ENCODE measurements at regions not wholly inside any gene's neighbourhood (a gene's known extent, or its start where the extent isn't known, plus 50 kb on each side); places are given as distances from the start of the nearest gene placed in this dataset.

DNA sequence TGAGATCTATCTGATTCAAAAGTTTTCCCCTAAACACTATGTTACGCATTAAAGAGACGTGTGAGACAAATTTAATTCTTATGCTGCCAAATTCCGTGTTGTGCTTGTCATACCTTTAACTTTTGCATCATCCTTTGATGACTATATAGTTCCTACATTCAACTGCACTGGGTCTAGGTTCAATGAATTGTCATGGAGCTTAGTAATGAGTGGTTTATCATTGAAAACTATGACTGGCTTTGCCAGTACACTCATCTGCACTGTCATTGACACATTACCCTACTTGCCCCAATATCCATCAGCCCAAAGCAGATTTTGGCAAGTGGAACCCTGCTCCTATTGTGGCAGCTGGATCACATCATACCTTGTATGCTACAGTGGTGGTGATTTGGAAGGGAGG, 882.9 kb upstream of the SLIT2 start:
- DNase-seq (ENCODE audit: low read depth) = no peak

DNA sequence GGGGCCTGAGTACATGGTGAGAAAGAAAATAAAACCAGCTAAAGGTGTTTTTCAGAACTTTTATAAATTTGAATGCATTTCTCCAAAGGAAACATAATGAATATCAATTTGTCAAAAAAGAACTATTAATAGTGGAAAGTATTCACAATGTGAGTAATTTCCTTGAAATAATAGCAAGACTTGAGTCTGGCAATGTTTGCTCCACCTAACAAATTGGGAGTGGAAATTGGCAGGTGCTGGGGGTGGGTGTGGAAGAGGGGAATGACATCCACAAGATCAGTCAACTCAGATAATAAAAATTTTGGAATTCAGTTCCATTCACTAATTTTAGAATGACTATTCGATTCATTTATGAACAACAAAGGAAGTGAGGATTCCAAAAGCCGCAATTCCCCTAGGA, 884.8 kb upstream of the SLIT2 start:
- DNase-seq (ENCODE audit: low read depth) = no peak

DNA sequence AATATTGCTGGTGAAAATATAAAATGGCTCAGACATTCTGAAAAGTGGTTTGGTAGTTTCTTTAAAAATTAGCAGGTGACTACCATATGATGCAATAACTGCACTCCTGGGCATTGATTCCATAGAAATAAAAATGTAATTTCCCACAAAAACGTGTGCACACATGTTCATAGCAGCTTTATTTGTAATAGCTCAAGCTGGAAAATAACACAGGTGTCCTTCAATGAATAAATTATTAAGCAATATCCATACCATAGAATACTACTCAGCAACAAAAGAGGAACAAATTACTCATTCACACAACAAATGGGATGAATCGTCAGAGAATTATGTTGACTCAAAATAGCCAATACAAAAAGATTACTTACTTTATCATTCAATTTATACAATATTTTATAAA, 893.7 kb upstream of the SLIT2 start:
- DNase-seq (ENCODE audit: low read depth) = no peak

- no peak for DNase-seq (ENCODE audit: low read depth)
These were observed 902.3 kb upstream of the SLIT2 start for GRCh38 chr4:19349416-19349815.

- no peak for DNase-seq (ENCODE audit: low read depth)
These were observed 903.0 kb upstream of the SLIT2 start for GRCh38 chr4:19348746-19349145.

DNA sequence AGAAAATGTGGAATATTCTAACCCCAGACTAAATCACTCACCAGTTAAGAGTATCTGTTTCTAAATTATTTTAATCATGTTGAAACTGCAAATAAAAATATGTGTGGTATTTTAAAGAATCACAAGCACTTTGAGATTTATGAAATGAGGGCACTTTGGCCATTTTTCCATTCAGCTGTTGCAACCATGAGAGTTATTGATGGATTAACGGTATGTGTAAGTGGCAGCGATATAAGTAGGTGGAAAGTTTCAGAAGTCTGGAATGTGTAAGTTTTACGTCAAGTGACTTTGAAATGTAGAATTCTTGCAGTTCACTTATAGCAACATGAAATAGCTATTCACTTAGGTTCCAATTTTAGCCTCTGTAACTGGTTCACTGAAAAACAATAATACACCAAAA, 905.1 kb upstream of the SLIT2 start:
- no peak for DNase-seq (ENCODE audit: low read depth)

DNA sequence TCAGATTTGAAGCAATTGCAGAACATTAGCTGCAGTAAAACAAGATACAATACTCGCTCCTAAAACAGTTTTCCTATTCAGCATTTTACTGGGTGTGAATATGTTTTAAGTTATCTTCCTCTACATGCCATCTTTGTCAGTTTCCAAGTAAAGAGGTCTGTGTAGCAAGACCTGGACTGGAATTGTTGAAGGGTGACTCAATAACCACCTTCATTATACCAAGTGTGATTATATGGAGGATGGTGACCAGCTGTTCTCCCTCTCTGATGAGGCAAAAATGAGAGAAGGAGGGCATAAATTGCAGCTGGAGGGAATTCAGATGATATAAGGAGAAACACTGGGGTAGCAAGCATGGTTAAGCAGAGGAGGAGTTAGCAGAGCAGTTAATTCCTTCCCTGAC, 922.1 kb upstream of the SLIT2 start:
- DNase-seq (ENCODE audit: low read depth) = no peak

- DNase-seq (ENCODE audit: low read depth) = no peak
These were observed 922.6 kb upstream of the SLIT2 start for GRCh38 chr4:19329077-19329476.

- no peak for DNase-seq (ENCODE audit: low read depth)
These were observed 924.3 kb upstream of the SLIT2 start for GRCh38 chr4:19327364-19327763.

DNA sequence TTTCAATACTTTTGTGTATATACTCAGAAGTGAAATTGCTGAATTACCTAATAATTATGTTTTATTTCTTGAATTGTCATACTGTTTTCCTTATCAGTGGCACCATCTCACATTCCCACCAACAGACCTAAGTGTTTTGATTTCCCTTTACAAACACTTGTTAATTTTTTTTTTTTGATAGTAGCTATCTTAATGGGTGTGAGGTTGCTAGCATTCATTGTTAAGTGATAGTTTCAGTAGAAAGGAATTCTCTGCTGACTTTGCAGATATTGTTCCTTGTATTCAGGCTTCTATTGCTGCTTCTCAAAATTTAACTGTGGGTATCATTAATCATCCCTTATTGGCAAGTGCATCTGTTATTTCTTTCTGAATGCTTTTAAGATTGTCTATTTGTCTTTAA, 927.5 kb upstream of the SLIT2 start:
- DNase-seq (ENCODE audit: low read depth) = no peak

DNA sequence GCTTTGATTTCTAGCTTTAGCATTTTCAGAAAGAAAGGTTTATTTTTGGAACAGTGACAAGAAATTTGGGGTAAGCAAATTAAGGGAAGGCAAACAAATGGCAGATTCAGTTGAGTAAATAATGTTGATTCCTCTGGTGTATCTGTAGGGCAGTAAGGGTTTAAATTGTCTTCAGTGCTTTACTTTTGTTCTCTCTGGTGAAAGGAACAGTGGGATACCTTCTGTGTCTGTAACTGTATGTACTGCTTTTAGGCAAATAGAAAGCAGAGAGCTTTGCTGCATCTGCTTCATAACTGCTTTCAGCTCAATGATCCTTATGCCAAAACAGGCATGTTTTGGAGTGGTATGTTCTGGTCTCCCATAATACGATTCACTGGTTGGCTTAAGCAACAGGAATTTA, 932.1 kb upstream of the SLIT2 start:
- no peak for DNase-seq (ENCODE audit: low read depth)

DNA sequence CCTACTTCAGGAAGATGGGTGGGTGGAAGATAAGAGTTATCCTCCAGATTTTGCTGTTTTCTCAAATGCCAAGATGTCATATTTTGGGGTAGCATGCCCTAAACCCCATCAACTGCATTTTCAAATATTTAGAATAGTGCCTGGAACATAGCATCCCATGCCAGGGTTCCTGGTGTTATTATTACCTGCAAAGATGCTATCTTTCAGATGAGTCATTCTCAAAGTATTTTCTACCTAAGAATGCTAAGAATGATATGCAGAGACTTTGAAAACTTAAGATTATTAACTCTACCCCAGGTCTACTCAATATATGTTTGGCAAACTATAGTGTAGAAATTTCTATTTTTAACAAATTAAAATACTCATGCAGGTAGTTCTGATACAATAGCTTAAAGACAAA, 934.3 kb upstream of the SLIT2 start:
- no peak for DNase-seq (ENCODE audit: low read depth)

DNA sequence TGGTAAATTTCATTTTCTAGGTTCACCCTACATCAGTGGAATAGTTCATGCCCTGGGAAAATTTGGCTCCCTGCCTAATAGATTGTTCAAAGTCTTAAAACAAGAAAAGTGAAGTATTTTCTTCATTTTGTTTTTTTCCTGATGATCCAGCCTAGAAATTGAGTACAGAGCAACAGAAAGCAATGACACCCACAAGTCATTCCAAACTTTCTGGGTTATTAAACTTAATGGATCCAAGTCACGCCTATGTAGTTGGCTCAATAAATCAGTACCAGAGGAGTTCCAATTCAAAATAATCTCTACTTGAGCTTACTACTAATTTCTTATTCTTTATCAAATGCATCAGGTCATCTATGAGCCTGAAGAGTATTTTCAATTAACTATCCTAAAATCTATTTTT, 937.6 kb upstream of the SLIT2 start:
- DNase-seq (ENCODE audit: low read depth) = no peak

- DNase-seq (ENCODE audit: low read depth) = no peak
These were observed 942.3 kb upstream of the SLIT2 start for GRCh38 chr4:19309378-19309777.

DNA sequence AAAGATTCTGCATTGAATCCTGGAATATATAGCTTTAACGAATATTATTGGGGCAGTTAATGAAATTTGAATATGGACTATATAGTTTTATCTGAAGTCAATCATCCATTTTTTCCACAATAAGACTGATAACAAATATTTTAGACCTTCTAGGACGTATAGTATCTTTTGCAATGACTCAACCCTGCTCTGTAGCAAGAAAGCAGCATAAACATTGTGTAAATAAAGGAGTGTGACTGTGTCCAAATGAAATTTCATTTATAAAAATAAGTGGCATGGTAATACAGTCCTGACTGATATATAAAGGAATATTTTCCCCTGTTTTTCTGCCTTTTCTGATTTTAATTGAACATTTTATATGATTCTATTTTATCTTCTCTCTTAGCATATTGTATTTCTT, 947.7 kb upstream of the SLIT2 start:
- DNase-seq (ENCODE audit: low read depth) = no peak

- DNase-seq (ENCODE audit: low read depth) = no peak
These were observed 950.2 kb upstream of the SLIT2 start for GRCh38 chr4:19301527-19301926.

- DNase-seq (ENCODE audit: low read depth) = no peak
These were observed 951.5 kb upstream of the SLIT2 start for GRCh38 chr4:19300213-19300612.

GRCh38 chr4:19298998-19299397, 952.7 kb upstream of the SLIT2 start:
- DNase-seq (ENCODE audit: low read depth) = no peak

DNA sequence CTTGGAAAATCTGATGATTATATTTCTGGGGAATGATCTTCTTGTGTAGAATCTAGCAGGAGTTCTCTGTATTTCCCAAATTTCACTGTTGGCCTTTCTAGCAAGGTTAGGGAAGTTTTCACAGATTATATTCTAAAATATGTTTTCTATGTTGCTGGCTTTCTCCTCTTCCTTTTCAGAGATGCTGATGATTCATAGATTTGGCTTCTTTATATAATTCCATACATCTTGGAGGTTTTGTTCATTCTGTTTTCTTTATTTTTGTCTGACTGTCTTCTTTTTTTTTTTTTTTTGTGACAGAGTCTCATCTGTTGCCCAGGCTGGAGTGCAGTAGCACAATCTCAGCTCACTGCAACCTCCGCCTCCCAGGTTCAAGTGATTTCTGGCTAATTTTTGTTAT, 957.9 kb upstream of the SLIT2 start:
- no peak for DNase-seq (ENCODE audit: low read depth)

DNA sequence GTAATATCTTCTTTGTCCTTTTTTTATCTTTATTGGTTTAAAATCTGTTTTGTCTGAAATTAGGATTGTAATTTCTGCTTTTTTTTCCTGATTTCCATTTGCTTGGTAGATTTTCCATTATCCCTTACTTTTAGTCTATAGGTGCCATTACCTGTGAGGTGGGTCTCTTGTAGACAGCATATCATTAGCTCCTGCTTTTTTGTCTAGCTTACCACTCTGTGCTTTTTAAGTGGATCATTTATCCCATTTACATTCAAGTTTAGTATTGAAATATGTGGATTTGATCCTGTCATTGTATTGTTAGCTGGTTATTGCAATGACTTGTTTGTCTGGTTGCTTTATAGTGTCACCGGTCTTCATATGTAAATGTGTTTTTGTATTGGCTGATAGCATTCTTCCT, 958.6 kb upstream of the SLIT2 start:
- no peak for DNase-seq (ENCODE audit: low read depth)

- DNase-seq (ENCODE audit: low read depth) = no peak
These were observed 964.8 kb upstream of the SLIT2 start for GRCh38 chr4:19286924-19287323.

DNA sequence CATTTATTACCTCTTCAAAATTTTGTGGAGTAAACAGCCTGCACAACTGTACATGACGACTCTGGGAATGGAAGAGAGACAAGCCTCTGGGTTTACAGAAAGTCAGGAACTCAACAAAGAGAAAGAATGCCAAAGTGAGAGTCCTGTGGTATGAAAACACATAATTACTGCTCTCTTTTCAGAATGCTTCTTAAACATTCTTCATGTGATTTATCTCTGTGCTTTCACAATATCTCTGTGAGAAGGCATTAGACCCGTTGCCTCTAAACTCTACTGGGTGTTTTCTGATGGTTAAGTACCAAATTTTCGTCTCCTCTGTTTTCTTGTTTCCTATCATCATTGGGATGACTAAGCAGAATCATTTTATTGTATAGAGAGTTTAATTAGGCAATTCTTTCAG, 966.6 kb upstream of the SLIT2 start:
- no peak for DNase-seq (ENCODE audit: low read depth)

GRCh38 chr4:19278665-19279064, 973.0 kb upstream of the SLIT2 start:
- DNase-seq (ENCODE audit: low read depth) = no peak

DNA sequence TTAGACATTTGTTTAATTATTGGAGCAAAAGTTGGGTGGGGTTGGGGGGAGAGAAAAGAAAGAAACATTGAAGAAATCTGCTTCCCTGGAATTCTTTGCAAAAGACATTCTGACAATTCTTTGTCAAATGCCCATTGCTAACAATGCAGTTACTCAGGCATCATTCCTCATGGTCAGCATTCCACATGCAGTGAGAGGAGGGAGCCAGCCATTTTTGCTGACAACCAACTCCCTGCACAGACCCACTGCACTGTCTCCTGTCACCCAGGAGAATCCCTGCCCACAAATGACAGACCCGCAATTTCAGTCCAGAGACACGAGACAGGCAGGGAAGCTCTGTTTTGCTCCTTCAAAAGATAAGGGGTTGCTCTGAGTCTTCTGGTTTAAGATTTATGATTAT, 985.1 kb upstream of the SLIT2 start:
- no peak for DNase-seq (ENCODE audit: low read depth)

- no peak for DNase-seq (ENCODE audit: low read depth)
These were observed 989.2 kb upstream of the SLIT2 start for GRCh38 chr4:19262467-19262866.

Data from myocyte (in vitro differentiated cells).